WTC11 (cell line): ENCODE measurements at regions not wholly inside any gene's neighbourhood (a gene's known extent, or its start where the extent isn't known, plus 50 kb on each side); places are given as distances from the start of the nearest gene placed in this dataset.

Source experiments
- ATAC-seq: fragments of 200-7000 bp; cut with Tn5 transposase; 2 replicates; pipeline ENCODE4 v1.10.0; 2021; ENCODE audit warnings: mild to moderate bottlenecking, moderate library complexity
- CTCF ChIA-PET: fragments of 300-600 bp; sonication (Branson Sonifier 250); formaldehyde crosslinking; loops from one replicate; lab custom pipeline; 2021; ENCODE audit warnings: antibody characterized with exemption; lab: Charles Lee
- POLR2A ChIA-PET: fragments of 350-600 bp; sonication (Branson Sonifier 250); formaldehyde crosslinking; loops from one replicate; lab custom pipeline; 2021; ENCODE audit warnings: antibody characterized with exemption; lab: Charles Lee
- DNase-seq: peaks from one replicate; pipeline ENCODE4 v3.0.0; 2021; ENCODE audit warnings: low spot score
- H3K27ac Mint-ChIP-seq: 2 replicates; pipeline ENCODE4 v1.8.0; 2021; ENCODE audit warnings: mixed read lengths
- H3K27me3 Mint-ChIP-seq: 2 replicates; pipeline ENCODE4 v1.8.0; 2021; ENCODE audit warnings: low read depth, mild to moderate bottlenecking, moderate library complexity, mixed read lengths
- H3K36me3 Mint-ChIP-seq: 2 replicates; pipeline ENCODE4 v1.8.0; 2021; ENCODE audit warnings: mixed read lengths
- H3K4me1 Mint-ChIP-seq: 2 replicates; pipeline ENCODE4 v1.8.0; 2022; ENCODE audit warnings: mixed read lengths
- H3K4me3 Mint-ChIP-seq: 2 replicates; pipeline ENCODE4 v1.8.0; 2021; ENCODE audit warnings: mild to moderate bottlenecking, moderate library complexity, mixed read lengths
- H3K9me3 Mint-ChIP-seq: 2 replicates; pipeline ENCODE4 v1.8.0; 2021; ENCODE audit warnings: mixed read lengths
- ETV6 ChIP-seq: sonication (generic); formaldehyde crosslinking; IDR thresholded peaks from 2 replicates; pipeline ENCODE4 v1.8.1; 2022; ENCODE audit warnings: mild to moderate bottlenecking, missing genetic modification reagents
- FOXK1 ChIP-seq: sonication (generic); formaldehyde crosslinking; IDR thresholded peaks from 2 replicates; pipeline ENCODE4 v1.8.0; 2022; ENCODE audit warnings: mild to moderate bottlenecking, moderate library complexity, missing genetic modification reagents
- SMAD4 ChIP-seq: sonication (generic); formaldehyde crosslinking; IDR thresholded peaks from 2 replicates; pipeline ENCODE4 v1.8.0; 2022; ENCODE audit warnings: mild to moderate bottlenecking, missing genetic modification reagents
- ZBTB21 ChIP-seq: sonication (generic); formaldehyde crosslinking; IDR thresholded peaks from 2 replicates; pipeline ENCODE4 v1.8.1; 2023; ENCODE audit warnings: mild to moderate bottlenecking, missing genetic modification reagents, borderline replicate concordance
- ZNF263 ChIP-seq: sonication (generic); formaldehyde crosslinking; IDR thresholded peaks from 2 replicates; pipeline ENCODE4 v1.8.1; 2022; ENCODE audit warnings: low read depth, mild to moderate bottlenecking, moderate library complexity, missing genetic modification reagents
- TF ChIP-seq, protein P1 (sequence below): sonication (generic); formaldehyde crosslinking; IDR thresholded peaks from 2 replicates; pipeline ENCODE4 v1.8.1; 2022; ENCODE audit warnings: low read depth, mild to moderate bottlenecking, moderate library complexity, missing genetic modification reagents, borderline replicate concordance
- TF ChIP-seq, protein P2 (sequence below): sonication (generic); formaldehyde crosslinking; IDR thresholded peaks from 2 replicates; pipeline ENCODE4 v1.8.1; 2023; ENCODE audit warnings: mild to moderate bottlenecking, missing genetic modification reagents
- TF ChIP-seq, protein P3 (sequence below): sonication (generic); formaldehyde crosslinking; IDR thresholded peaks from 2 replicates; pipeline ENCODE4 v1.8.1; 2023; ENCODE audit warnings: mild to moderate bottlenecking, missing genetic modification reagents
- TF ChIP-seq, protein P4 (sequence below): fragments of 250-450 bp; sonication (Bioruptor Pico); conservative IDR thresholded peaks from 2 replicates; pipeline ENCODE4 v1.9.0; 2021; ENCODE audit warnings: mild to moderate bottlenecking
- TF ChIP-seq, protein P5 (sequence below): sonication (generic); formaldehyde crosslinking; IDR thresholded peaks from 2 replicates; pipeline ENCODE4 v1.8.1; 2023; ENCODE audit warnings: mild to moderate bottlenecking, missing genetic modification reagents, borderline replicate concordance
- TF ChIP-seq, protein P6 (sequence below): sonication (generic); formaldehyde crosslinking; conservative IDR thresholded peaks from 2 replicates; pipeline ENCODE4 v1.8.1; 2022; ENCODE audit warnings: mild to moderate bottlenecking, missing genetic modification reagents

DNA sequence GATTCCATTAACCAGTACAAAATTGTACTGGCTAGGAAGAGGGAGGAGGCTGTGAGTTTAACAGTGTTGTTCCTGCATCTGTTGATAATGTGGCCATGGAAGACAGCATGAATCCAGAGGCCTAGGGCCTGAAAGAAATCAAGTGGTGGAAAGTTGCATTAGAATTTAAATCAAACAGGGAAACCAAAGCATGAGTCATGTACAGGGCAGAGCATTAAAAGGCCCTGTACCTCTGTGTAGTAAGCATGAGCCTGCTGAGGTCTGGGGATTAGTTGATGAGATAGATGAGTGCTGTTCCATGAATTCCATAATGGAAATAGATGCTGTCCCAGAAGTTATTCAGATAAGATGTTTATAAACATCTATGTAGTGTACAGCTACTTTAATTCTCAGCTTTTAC, 58.3 kb downstream of the MID1IP1 start:
- DNase-seq (no peak), ATAC-seq (no peak)
- 0 out of 2 replicates have a peak overlapping the region, but pooled peaks have one; percentile 45 for H3K27ac Mint-ChIP-seq
- ChIA-PET CTCF (no interaction called here), POLR2A (no interaction called here)
- no peaks in the 10 kb centered on the region for H3K9me3 Mint-ChIP-seq
- TF ChIP-seq, protein P1, sequence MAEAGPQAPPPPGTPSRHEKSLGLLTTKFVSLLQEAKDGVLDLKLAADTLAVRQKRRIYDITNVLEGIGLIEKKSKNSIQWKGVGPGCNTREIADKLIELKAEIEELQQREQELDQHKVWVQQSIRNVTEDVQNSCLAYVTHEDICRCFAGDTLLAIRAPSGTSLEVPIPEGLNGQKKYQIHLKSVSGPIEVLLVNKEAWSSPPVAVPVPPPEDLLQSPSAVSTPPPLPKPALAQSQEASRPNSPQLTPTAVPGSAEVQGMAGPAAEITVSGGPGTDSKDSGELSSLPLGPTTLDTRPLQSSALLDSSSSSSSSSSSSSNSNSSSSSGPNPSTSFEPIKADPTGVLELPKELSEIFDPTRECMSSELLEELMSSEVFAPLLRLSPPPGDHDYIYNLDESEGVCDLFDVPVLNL (CRISPR knock-in tag) = no peak
- TF ChIP-seq, protein P2, sequence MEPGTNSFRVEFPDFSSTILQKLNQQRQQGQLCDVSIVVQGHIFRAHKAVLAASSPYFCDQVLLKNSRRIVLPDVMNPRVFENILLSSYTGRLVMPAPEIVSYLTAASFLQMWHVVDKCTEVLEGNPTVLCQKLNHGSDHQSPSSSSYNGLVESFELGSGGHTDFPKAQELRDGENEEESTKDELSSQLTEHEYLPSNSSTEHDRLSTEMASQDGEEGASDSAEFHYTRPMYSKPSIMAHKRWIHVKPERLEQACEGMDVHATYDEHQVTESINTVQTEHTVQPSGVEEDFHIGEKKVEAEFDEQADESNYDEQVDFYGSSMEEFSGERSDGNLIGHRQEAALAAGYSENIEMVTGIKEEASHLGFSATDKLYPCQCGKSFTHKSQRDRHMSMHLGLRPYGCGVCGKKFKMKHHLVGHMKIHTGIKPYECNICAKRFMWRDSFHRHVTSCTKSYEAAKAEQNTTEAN (CRISPR knock-in tag) = no peak
- TF ChIP-seq, protein P3, sequence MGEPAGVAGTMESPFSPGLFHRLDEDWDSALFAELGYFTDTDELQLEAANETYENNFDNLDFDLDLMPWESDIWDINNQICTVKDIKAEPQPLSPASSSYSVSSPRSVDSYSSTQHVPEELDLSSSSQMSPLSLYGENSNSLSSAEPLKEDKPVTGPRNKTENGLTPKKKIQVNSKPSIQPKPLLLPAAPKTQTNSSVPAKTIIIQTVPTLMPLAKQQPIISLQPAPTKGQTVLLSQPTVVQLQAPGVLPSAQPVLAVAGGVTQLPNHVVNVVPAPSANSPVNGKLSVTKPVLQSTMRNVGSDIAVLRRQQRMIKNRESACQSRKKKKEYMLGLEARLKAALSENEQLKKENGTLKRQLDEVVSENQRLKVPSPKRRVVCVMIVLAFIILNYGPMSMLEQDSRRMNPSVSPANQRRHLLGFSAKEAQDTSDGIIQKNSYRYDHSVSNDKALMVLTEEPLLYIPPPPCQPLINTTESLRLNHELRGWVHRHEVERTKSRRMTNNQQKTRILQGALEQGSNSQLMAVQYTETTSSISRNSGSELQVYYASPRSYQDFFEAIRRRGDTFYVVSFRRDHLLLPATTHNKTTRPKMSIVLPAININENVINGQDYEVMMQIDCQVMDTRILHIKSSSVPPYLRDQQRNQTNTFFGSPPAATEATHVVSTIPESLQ (CRISPR knock-in tag) = no peak
- TF ChIP-seq, protein P4, sequence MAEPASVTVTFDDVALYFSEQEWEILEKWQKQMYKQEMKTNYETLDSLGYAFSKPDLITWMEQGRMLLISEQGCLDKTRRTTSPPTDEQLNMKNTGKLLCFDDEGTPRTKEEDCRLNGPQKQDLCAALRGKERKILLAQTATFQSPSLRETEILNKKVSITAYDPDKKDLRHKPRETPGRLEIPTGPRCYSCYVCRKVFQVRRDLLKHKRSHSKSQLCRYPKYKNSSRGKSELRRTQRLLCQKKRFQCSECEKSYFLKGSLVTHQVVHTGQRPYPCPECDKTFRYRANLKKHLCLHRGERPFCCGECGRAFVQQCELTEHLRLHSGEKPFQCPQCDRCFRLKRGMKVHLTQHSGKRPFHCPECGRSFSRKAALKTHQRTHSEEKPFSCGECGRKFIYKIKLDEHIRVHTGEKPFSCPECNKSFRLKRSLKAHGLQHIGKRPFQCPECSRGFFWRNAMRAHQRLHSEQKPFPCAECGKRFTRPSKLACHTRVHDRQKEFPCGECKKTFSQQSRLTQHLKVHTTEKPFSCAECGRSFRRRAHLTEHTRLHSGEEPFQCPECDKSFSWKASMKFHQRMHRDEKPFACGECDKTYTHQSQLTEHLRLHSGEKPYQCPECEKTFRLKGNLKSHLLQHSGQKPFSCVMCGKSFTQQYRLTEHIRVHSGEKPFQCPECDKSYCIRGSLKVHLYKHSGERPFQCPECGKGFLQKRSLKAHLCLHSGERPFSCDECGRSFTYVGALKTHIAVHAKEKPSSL (CRISPR knock-in tag) = no peak
- TF ChIP-seq SMAD4 (CRISPR knock-in tag) = no peak
- TF ChIP-seq, protein P5, sequence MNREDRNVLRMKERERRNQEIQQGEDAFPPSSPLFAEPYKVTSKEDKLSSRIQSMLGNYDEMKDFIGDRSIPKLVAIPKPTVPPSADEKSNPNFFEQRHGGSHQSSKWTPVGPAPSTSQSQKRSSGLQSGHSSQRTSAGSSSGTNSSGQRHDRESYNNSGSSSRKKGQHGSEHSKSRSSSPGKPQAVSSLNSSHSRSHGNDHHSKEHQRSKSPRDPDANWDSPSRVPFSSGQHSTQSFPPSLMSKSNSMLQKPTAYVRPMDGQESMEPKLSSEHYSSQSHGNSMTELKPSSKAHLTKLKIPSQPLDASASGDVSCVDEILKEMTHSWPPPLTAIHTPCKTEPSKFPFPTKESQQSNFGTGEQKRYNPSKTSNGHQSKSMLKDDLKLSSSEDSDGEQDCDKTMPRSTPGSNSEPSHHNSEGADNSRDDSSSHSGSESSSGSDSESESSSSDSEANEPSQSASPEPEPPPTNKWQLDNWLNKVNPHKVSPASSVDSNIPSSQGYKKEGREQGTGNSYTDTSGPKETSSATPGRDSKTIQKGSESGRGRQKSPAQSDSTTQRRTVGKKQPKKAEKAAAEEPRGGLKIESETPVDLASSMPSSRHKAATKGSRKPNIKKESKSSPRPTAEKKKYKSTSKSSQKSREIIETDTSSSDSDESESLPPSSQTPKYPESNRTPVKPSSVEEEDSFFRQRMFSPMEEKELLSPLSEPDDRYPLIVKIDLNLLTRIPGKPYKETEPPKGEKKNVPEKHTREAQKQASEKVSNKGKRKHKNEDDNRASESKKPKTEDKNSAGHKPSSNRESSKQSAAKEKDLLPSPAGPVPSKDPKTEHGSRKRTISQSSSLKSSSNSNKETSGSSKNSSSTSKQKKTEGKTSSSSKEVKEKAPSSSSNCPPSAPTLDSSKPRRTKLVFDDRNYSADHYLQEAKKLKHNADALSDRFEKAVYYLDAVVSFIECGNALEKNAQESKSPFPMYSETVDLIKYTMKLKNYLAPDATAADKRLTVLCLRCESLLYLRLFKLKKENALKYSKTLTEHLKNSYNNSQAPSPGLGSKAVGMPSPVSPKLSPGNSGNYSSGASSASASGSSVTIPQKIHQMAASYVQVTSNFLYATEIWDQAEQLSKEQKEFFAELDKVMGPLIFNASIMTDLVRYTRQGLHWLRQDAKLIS (CRISPR knock-in tag) = no peak
- TF ChIP-seq, protein P6, sequence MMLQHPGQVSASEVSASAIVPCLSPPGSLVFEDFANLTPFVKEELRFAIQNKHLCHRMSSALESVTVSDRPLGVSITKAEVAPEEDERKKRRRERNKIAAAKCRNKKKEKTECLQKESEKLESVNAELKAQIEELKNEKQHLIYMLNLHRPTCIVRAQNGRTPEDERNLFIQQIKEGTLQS = no peak
- TF ChIP-seq ZNF263 = no peak
- no peaks in the 10 kb centered on the region for H3K27me3 Mint-ChIP-seq
- H3K36me3 Mint-ChIP-seq = no peaks in the 10 kb centered on the region
- H3K4me1 Mint-ChIP-seq = peaks cover 11% of the 10 kb centered on the region; the same call in 1 of the 2 replicates
- no peak overlapping the region for H3K4me3 Mint-ChIP-seq

DNA sequence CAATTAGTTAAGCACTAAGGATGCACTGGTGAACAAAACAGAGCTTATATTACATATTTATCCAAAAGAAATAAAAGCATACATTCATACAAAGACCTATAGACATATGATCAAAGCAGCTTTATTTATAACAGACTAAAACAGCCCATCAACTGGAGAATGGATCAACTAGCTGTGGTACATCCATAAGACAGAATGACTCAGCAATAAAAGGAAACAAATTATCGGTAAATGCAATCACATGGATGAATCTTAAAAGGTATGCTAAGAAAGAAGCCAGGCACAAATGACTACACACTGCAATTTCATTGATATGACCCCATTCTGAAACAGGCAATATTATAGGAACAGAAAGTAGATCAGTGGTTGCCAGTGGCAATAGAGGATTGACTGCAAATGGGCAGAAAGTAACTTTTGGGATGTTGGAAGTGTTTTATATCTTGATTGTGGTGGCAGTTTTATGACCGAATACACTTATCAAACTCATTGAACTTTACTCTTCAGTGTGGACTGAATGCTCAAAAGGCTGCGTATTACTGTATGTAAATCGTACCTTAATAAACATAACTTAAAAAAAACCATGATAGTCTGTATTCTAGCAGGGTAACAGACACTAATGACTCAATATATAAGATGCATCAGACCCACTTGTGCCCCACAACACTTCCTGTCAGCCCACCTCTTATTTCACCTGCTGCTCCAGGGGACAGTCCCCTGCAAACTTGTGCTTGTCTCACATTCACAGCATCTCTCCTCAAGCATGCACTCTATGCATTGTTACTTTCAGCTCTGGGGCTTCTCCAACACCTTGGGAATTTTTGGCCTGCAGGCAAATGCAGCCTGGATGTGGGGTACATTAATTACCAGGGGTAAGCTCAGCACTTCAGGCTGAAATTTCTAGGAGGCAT, 59.1 kb downstream of the MID1IP1 start:
- no peaks in the 10 kb centered on the region for H3K27me3 Mint-ChIP-seq
- DNase-seq = no peak
- no peaks in the 10 kb centered on the region for H3K36me3 Mint-ChIP-seq
- no peaks in the 10 kb centered on the region for H3K9me3 Mint-ChIP-seq
- ATAC-seq = no peak
- H3K4me3 Mint-ChIP-seq = no peak overlapping the region
- peaks cover 16% of the 10 kb centered on the region for H3K4me1 Mint-ChIP-seq
- ChIA-PET CTCF (no interaction called here), POLR2A (no interaction called here)
- no peak overlapping the region for H3K27ac Mint-ChIP-seq
- no peak for TF ChIP-seq FOXK1 (CRISPR knock-in tag)
- no peak for TF ChIP-seq ZBTB21 (CRISPR knock-in tag)
- TF ChIP-seq ETV6 (CRISPR knock-in tag) = no peak
- TF ChIP-seq, all 79 proteins: peak for 0
